Panc1 (cell line): ENCODE measurements at regions not wholly inside any gene's neighbourhood (a gene's known extent, or its start where the extent isn't known, plus 50 kb on each side); places are given as distances from the start of the nearest gene placed in this dataset.

Experiments used
- ATAC-seq: fragments of 200-7000 bp; cut with Tn5 transposase; 2 replicates; pipeline ENCODE4 v1.9.1; 2020; ENCODE audit warnings: mild to moderate bottlenecking, moderate library complexity
- BruUV-seq: library from RNA; stranded (reverse); fragments of 400-500 nt; replicated peaks from 2 replicates; lab custom pipeline; 2021; lab: Mats Ljungman, UMichigan
- CTCF ChIA-PET: fragments of 300-600 bp; sonication (Branson Sonifier 250); formaldehyde crosslinking; loops from one replicate; lab custom pipeline; 2022; ENCODE audit warnings: antibody characterized with exemption; lab: Charles Lee
- POLR2A ChIA-PET: fragments of 300-600 bp; sonication (Branson Sonifier 250); formaldehyde crosslinking; loops from one replicate; lab custom pipeline; 2022; ENCODE audit warnings: antibody characterized with exemption; lab: Charles Lee
- DNase-seq: peaks from one replicate; pipeline ENCODE4 v3.0.0-alpha.2; 2010; ENCODE audit warnings: low read depth, low spot score
- H3K27ac ChIP-seq: 2 replicates; pipeline ENCODE4 v1.5.1; 2011; ENCODE audit warnings: mild to moderate bottlenecking, low read length, inconsistent platforms
- H3K27me3 ChIP-seq: fragments of 200-500 bp; sonication (Bioruptor generic); 2 replicates; pipeline ENCODE4 v1.6.0; 2014; ENCODE audit warnings: low read length, inconsistent platforms; ENCODE audit not compliant: control insufficient read depth, insufficient read depth
- H3K36me3 ChIP-seq: fragments of 200-500 bp; sonication (Bioruptor generic); 2 replicates; pipeline ENCODE4 v1.5.1; 2014; ENCODE audit warnings: inconsistent platforms, mild to moderate bottlenecking, low read length, moderate library complexity; ENCODE audit not compliant: control insufficient read depth, insufficient read depth
- H3K4me1 ChIP-seq: 2 replicates; pipeline ENCODE4 v1.5.1; 2011; ENCODE audit warnings: inconsistent platforms, mild to moderate bottlenecking, low read length, moderate library complexity; ENCODE audit not compliant: control insufficient read depth, insufficient read depth
- H3K4me3 ChIP-seq, 2 experiments: 2 replicates each; pipeline ENCODE4 v1.5.1; 2011 to 2012; ENCODE audit warnings: low read depth in 2 of 2, low read length in 2 of 2, mild to moderate bottlenecking in 2 of 2, inconsistent platforms in 1 of 2, moderate library complexity in 1 of 2
- H3K9me3 ChIP-seq: fragments of 200-500 bp; sonication (Bioruptor generic); 2 replicates; pipeline ENCODE4 v1.5.1; 2014; ENCODE audit warnings: low read depth, mild to moderate bottlenecking, inconsistent platforms, low read length, moderate library complexity; ENCODE audit not compliant: control insufficient read depth, insufficient read depth
- POLR2AphosphoS5 ChIP-seq: IDR thresholded peaks from 2 replicates; pipeline ENCODE4 v1.6.1; 2012; ENCODE audit warnings: mild to moderate bottlenecking, low read depth, low read length, moderate library complexity
- SIN3A ChIP-seq: IDR thresholded peaks from 2 replicates; pipeline ENCODE4 v1.6.1; 2012; ENCODE audit warnings: low read depth, mild to moderate bottlenecking, low read length, moderate library complexity, borderline replicate concordance; ENCODE audit not compliant: insufficient read depth
- TCF7L2 ChIP-seq: IDR thresholded peaks from 2 replicates; pipeline ENCODE4 v1.6.1; 2011; ENCODE audit warnings: mild to moderate bottlenecking, low read depth, low read length, inconsistent platforms
- in situ Hi-C: cut with HindIII; loops from 2 replicates; pipeline ENCODE4 v1.10.0; 2016; ENCODE audit warnings: low sequenced_read_pairs, low pct_unique_long_range_greater_than_20kb
- intact Hi-C: fragments of 100-400 bp; cut with micrococcal nuclease; formaldehyde crosslinking; loops from one replicate; pipeline ENCODE4 v1.10.0; 2022; ENCODE audit not compliant: unreplicated experiment
- TF ChIP-seq, protein P1 (sequence below), 2 experiments: IDR thresholded peaks; 2 replicates each; pipeline ENCODE4 v1.6.1; 2011 to 2012; ENCODE audit warnings: low read depth in 2 of 2, control low read depth in 1 of 2, low read length in 1 of 2, mild to moderate bottlenecking in 1 of 2, moderate library complexity in 1 of 2; ENCODE audit not compliant: insufficient read depth in 1 of 2
- TF ChIP-seq, protein P2 (sequence below): fragments of 450-650 bp; IDR thresholded peaks from 2 replicates; pipeline ENCODE4 v1.5.1; 2017; ENCODE audit warnings: mild to moderate bottlenecking

DNA sequence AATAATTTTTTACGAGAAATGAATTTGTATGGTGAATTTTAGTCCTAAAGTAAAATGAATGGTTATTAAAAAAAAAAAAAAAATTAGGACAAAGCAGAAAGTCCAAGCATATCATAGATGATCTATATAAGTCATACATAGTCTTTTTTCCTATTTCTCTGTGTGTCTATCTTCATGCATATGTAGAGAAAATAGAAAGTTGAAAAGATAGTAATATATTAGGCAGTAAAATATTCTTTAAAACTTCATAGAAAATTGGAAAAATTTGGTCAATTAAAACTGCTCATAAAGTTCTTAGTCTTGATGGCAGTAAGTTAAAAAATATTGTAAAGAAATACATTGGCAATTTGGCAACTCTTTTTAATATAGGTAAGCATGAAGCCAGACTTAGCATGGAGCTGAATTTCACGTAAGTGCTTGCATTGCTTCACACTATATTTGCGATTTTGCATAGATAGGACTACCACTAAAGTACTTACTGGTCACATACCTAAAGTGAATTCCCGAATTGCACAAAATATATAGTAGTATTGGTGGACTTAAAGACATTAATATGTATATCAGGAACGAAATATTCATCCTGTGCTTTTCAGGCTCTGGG is 303.8 kb downstream of the IPO8 start:
- H3K9me3 ChIP-seq, result peaks cover 24% of the 10 kb centered on the region
- no TSS peak for BruUV-seq
- intact Hi-C loops, result no loop called here
- H3K4me3 ChIP-seq, result no peak overlapping the region
- H3K4me1 ChIP-seq, result no peaks in the 10 kb centered on the region
- ChIA-PET POLR2A (no interaction called here), CTCF (no interaction called here)
- in situ Hi-C loops, result no loop called here
- H3K36me3 ChIP-seq, result no peaks in the 10 kb centered on the region
- H3K27ac ChIP-seq, result no peak overlapping the region
- no peaks in the 10 kb centered on the region for H3K27me3 ChIP-seq
- DNase-seq, result no peak
- TF ChIP-seq TCF7L2 (no peak), POLR2AphosphoS5 (no peak), SIN3A (no peak)
- TF ChIP-seq, protein P1, sequence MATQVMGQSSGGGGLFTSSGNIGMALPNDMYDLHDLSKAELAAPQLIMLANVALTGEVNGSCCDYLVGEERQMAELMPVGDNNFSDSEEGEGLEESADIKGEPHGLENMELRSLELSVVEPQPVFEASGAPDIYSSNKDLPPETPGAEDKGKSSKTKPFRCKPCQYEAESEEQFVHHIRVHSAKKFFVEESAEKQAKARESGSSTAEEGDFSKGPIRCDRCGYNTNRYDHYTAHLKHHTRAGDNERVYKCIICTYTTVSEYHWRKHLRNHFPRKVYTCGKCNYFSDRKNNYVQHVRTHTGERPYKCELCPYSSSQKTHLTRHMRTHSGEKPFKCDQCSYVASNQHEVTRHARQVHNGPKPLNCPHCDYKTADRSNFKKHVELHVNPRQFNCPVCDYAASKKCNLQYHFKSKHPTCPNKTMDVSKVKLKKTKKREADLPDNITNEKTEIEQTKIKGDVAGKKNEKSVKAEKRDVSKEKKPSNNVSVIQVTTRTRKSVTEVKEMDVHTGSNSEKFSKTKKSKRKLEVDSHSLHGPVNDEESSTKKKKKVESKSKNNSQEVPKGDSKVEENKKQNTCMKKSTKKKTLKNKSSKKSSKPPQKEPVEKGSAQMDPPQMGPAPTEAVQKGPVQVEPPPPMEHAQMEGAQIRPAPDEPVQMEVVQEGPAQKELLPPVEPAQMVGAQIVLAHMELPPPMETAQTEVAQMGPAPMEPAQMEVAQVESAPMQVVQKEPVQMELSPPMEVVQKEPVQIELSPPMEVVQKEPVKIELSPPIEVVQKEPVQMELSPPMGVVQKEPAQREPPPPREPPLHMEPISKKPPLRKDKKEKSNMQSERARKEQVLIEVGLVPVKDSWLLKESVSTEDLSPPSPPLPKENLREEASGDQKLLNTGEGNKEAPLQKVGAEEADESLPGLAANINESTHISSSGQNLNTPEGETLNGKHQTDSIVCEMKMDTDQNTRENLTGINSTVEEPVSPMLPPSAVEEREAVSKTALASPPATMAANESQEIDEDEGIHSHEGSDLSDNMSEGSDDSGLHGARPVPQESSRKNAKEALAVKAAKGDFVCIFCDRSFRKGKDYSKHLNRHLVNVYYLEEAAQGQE (IDR thresholded peaks at IDR 0.05; ENCODE audit: insufficient read depth in 1 of 2, low read depth in 2 of 2, low read length in 1 of 2), result no peak
- TF ChIP-seq, protein P2, sequence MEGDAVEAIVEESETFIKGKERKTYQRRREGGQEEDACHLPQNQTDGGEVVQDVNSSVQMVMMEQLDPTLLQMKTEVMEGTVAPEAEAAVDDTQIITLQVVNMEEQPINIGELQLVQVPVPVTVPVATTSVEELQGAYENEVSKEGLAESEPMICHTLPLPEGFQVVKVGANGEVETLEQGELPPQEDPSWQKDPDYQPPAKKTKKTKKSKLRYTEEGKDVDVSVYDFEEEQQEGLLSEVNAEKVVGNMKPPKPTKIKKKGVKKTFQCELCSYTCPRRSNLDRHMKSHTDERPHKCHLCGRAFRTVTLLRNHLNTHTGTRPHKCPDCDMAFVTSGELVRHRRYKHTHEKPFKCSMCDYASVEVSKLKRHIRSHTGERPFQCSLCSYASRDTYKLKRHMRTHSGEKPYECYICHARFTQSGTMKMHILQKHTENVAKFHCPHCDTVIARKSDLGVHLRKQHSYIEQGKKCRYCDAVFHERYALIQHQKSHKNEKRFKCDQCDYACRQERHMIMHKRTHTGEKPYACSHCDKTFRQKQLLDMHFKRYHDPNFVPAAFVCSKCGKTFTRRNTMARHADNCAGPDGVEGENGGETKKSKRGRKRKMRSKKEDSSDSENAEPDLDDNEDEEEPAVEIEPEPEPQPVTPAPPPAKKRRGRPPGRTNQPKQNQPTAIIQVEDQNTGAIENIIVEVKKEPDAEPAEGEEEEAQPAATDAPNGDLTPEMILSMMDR, result no peak
- no peak for ATAC-seq

DNA sequence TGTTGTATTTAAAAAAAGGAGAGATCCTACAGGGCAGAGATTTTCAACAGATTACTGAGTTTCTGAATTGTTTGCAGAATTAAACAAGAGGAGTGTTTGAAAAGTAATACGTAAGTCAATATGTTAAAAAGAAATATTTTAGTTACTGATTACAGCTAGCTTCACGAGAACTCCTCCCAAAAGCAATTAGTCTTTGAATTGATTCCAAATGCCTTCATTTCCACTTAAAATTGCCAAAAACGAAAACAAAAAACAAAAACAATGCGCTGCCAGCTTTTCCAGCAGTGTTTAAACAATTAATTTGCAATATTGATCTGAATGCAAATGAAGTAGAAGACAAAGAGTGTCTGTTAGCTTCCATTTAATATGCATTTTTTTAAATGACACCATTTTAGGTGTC is 310.0 kb downstream of the IPO8 start:
- Histone ChIP-seq H3K9me3 (no peaks in the 10 kb centered on the region), H3K27me3 (no peaks in the 10 kb centered on the region), H3K27ac (no peak overlapping the region), H3K4me1 (no peaks in the 10 kb centered on the region), H3K36me3 (no peaks in the 10 kb centered on the region), H3K4me3 (no peak overlapping the region)
- in situ Hi-C loops, result no loop called here
- intact Hi-C loops, result no loop called here
- BruUV-seq, result no TSS peak
- TF ChIP-seq TCF7L2 (no peak), SIN3A (no peak), POLR2AphosphoS5 (no peak)
- TF ChIP-seq, protein P1 (IDR thresholded peaks at IDR 0.05; ENCODE audit: insufficient read depth in 1 of 2, low read depth in 2 of 2, low read length in 1 of 2), result no peak
- TF ChIP-seq, protein P2, result no peak
- ATAC-seq, result no peak
- POLR2A ChIA-PET, result no interaction called here
- CTCF ChIA-PET, result no interaction called here
- DNase-seq, result no peak
